Neural crest cell (in vitro differentiated cells): ENCODE measurements at regions not wholly inside any gene's neighbourhood (a gene's known extent, or its start where the extent isn't known, plus 50 kb on each side); places are given as distances from the start of the nearest gene placed in this dataset.

Experiments used
- DNase-seq: peaks from one replicate; pipeline ENCODE4 v3.0.0; 2021; ENCODE audit warnings: low read depth, mixed read lengths, low spot score
- H3K27ac Mint-ChIP-seq: one replicate; pipeline ENCODE4 v1.8.0; 2021; ENCODE audit warnings: mild to moderate bottlenecking, mixed read lengths; ENCODE audit not compliant: unreplicated experiment
- H3K27me3 Mint-ChIP-seq: 2 replicates; pipeline ENCODE4 v1.8.0; 2021; ENCODE audit warnings: low read depth, mild to moderate bottlenecking, mixed read lengths
- H3K36me3 Mint-ChIP-seq: 2 replicates; pipeline ENCODE4 v1.8.0; 2021; ENCODE audit warnings: low read depth, mild to moderate bottlenecking, mixed read lengths
- H3K4me1 Mint-ChIP-seq: 2 replicates; pipeline ENCODE4 v1.8.0; 2021; ENCODE audit warnings: mixed read lengths
- H3K4me3 Mint-ChIP-seq: one replicate; pipeline ENCODE4 v1.8.0; 2021; ENCODE audit warnings: mild to moderate bottlenecking, mixed read lengths
- H3K9me3 Mint-ChIP-seq: 2 replicates; pipeline ENCODE4 v1.8.0; 2021; ENCODE audit warnings: mixed read lengths
- TF ChIP-seq, protein P1 (sequence below): fragments of 200-600 bp; sonication (generic); conservative IDR thresholded peaks from 2 replicates; pipeline ENCODE4 v1.5.0; 2021; ENCODE audit warnings: antibody characterized with exemption, mild to moderate bottlenecking

- TF ChIP-seq, protein P1, sequence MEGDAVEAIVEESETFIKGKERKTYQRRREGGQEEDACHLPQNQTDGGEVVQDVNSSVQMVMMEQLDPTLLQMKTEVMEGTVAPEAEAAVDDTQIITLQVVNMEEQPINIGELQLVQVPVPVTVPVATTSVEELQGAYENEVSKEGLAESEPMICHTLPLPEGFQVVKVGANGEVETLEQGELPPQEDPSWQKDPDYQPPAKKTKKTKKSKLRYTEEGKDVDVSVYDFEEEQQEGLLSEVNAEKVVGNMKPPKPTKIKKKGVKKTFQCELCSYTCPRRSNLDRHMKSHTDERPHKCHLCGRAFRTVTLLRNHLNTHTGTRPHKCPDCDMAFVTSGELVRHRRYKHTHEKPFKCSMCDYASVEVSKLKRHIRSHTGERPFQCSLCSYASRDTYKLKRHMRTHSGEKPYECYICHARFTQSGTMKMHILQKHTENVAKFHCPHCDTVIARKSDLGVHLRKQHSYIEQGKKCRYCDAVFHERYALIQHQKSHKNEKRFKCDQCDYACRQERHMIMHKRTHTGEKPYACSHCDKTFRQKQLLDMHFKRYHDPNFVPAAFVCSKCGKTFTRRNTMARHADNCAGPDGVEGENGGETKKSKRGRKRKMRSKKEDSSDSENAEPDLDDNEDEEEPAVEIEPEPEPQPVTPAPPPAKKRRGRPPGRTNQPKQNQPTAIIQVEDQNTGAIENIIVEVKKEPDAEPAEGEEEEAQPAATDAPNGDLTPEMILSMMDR = no peak
- Mint-ChIP-seq H3K27ac (no peak overlapping the region), H3K4me1 (peaks cover 22% of the 10 kb centered on the region), H3K9me3 (peaks cover 3% of the 10 kb centered on the region), H3K27me3 (no peaks in the 10 kb centered on the region), H3K36me3 (no peaks in the 10 kb centered on the region), H3K4me3 (no peak overlapping the region)
- no peak for DNase-seq
These were observed 590.8 kb downstream of the LMO7 start for GRCh38 chr13:76226941-76227340.

DNA sequence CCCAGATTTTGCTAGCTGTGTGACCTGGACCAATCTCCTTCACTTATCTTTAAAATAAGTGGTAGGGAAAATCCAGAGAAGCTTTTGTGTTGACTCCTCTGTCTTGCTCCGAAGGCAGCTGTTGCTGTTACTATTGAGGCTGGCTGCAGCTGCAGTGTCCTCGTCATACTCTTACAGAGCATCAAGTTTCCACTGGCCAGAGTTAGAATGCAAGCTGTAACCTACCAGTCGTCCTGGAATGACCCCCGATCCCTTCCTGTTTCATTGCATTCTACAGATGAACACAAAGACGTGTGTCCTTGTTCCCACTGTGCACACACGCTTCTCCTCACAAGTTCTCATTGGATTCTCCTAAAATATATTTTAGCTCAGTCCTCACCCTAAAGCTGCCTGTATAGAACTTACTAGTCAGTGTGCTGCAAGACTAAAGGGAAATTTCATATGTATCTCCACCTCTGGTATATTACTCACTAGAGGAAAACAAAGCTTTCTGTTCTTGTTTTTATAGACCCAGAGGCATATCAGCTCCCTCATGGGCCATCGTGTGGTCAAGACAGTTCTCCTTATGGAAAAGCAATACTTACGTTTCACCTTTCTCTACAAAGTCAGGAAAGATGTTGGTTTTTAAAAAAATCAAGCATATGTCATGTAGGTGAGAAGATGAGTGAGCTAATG, 589.8 kb downstream of the LMO7 start:
- Mint-ChIP-seq H3K4me1 (peaks cover 22% of the 10 kb centered on the region), H3K36me3 (no peaks in the 10 kb centered on the region), H3K4me3 (no peak overlapping the region), H3K9me3 (peaks cover 3% of the 10 kb centered on the region), H3K27ac (no peak overlapping the region), H3K27me3 (no peaks in the 10 kb centered on the region)
- DNase-seq = no peak
- TF ChIP-seq, protein P1 = no peak

DNA sequence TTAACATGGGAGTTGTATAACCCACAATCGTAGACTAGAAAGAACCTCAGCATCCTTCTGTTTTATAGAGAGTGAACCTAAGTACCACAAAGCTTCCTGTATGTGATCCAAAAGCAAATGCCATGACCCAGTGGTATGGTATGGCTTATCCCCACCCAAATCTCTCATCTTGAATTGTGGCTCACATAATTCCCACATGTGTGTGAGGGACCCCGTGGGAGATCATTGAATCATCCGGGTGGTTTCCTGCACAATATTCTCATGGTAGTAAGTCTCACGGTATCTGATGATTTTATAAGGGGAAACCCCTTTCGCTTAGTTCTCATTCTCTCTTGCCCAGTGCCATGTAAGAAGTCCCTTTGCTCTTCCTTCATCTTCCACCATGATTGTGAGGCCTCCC, 587.9 kb downstream of the LMO7 start:
- TF ChIP-seq, protein P1 = no peak
- H3K36me3 Mint-ChIP-seq = no peaks in the 10 kb centered on the region

GRCh38 chr13:76223565-76223964, 587.4 kb downstream of the LMO7 start:
- Mint-ChIP-seq H3K27ac (no peak overlapping the region), H3K9me3 (peaks cover 3% of the 10 kb centered on the region), H3K27me3 (no peaks in the 10 kb centered on the region), H3K4me3 (no peak overlapping the region), H3K36me3 (no peaks in the 10 kb centered on the region), H3K4me1 (peaks cover 22% of the 10 kb centered on the region)
- DNase-seq = no peak
- TF ChIP-seq, protein P1 = no peak

More for the DNA sequence above, 587.9 kb downstream of the LMO7 start:
- Mint-ChIP-seq H3K27me3 (no peaks in the 10 kb centered on the region), H3K4me1 (peaks cover 22% of the 10 kb centered on the region), H3K9me3 (peaks cover 3% of the 10 kb centered on the region), H3K4me3 (no peak overlapping the region), H3K27ac (peak overlapping the region; percentile 64)
- DNase-seq = no peak

- Mint-ChIP-seq H3K27me3 (no peaks in the 10 kb centered on the region), H3K27ac (peak overlapping the region; percentile 22), H3K4me1 (peaks cover 16% of the 10 kb centered on the region), H3K9me3 (peaks cover 3% of the 10 kb centered on the region), H3K4me3 (no peak overlapping the region), H3K36me3 (no peaks in the 10 kb centered on the region)
- no peak for DNase-seq
- TF ChIP-seq, protein P1 = no peak
These were observed 586.4 kb downstream of the LMO7 start for GRCh38 chr13:76222511-76222910.
